Tibial nerve (tissue), 4 donors: ENCODE measurements at regions not wholly inside any gene's neighbourhood (a gene's known extent, or its start where the extent isn't known, plus 50 kb on each side); places are given as distances from the start of the nearest gene placed in this dataset.

ENCODE experiments used
- DNase-seq, 2 donors: peaks; one replicate each; pipeline ENCODE4 v3.0.0-alpha.2; 2019; ENCODE audit warnings: low spot score in 2 of 2
- H3K27ac ChIP-seq, 4 donors: fragments of 200-600 bp; sonication (generic) in 3 of 4; one replicate each; pipeline ENCODE4 v1.5.1; 2017 to 2019; ENCODE audit warnings: mild to moderate bottlenecking in 1 of 4
- H3K27me3 ChIP-seq, 2 donors: fragments of 200-600 bp; sonication (generic) in 1 of 2; one replicate each; pipeline versions ENCODE4 v1.5.1 to v1.6.0; 2017 to 2019
- H3K36me3 ChIP-seq, 3 donors: fragments of 200-600 bp; sonication (generic); one replicate each; pipeline ENCODE4 v1.5.1; 2018 to 2019
- H3K4me1 ChIP-seq, 4 donors: fragments of 200-600 bp; sonication (generic) in 3 of 4; one replicate each; pipeline ENCODE4 v1.5.1; 2017 to 2019
- H3K4me3 ChIP-seq, 4 donors: fragments of 200-600 bp; sonication (generic) in 3 of 4; one replicate each; pipeline ENCODE4 v1.5.1; 2017 to 2019; ENCODE audit warnings: mild to moderate bottlenecking in 1 of 4, moderate library complexity in 1 of 4
- H3K9me3 ChIP-seq, 4 donors: fragments of 200-600 bp; sonication (generic) in 3 of 4; one replicate each; pipeline ENCODE4 v1.5.1; 2017 to 2019
- EP300 ChIP-seq, 2 donors: sonication (generic); formaldehyde crosslinking; IDR thresholded peaks; one replicate each; pipeline ENCODE4 v1.6.1; 2017; ENCODE audit warnings: antibody characterized with exemption in 2 of 2, mild to moderate bottlenecking in 1 of 2
- POLR2A ChIP-seq, 2 donors: fragments of 450-650 bp; IDR thresholded peaks; one replicate each; pipeline ENCODE4 v1.6.1; 2017; ENCODE audit warnings: antibody characterized with exemption in 2 of 2, mild to moderate bottlenecking in 2 of 2, moderate library complexity in 2 of 2
- WGBS, 2 donors: methylation state at CpG; one replicate each; pipeline ENCODE4 v1.1.5; 2018; 5-methylcytosine and 5-hydroxymethylcytosine counted together
- TF ChIP-seq, protein P1 (sequence below), 5 experiments: fragments of 200-600 bp in 3 of 5; fragments of 450-650 bp in 2 of 5; sonication (generic) in 3 of 5; IDR thresholded peaks; one replicate each; pipeline ENCODE4 v1.5.1; 2016 to 2019; ENCODE audit warnings: antibody characterized with exemption in 5 of 5, mild to moderate bottlenecking in 3 of 5, moderate library complexity in 2 of 5

DNA sequence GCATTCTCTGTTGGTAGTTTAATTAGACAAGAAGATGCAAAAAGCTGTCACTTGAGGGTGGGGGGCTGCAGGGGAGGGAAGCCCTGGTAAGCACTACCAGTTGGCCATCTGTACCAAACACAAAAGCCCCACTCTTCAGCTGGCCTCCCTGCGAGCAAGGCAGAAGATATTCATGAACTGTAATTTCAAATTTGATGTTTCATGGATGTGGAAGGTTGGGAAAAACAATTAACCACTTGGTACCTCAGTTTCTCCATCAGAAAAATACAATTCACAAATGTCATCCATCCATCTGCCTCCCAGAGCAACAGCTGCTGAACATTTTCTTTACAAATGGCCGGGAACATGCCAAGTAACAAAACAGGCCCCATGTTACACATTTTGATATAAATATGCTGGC is 265.3 kb downstream of the HNRNPD start:
- H3K4me1 ChIP-seq, result no peaks in the 10 kb centered on the region
- 71 to 80% methylated on average over 2 of the region's 2 CpGs for WGBS, 2 donors
- H3K27ac ChIP-seq, result no peak overlapping the region
- H3K27me3 ChIP-seq, result no peaks in the 10 kb centered on the region
- no peaks in the 10 kb centered on the region for H3K9me3 ChIP-seq
- no peaks in the 10 kb centered on the region for H3K36me3 ChIP-seq
- H3K4me3 ChIP-seq, result no peak overlapping the region
- DNase-seq, result no peak
- TF ChIP-seq EP300 (IDR thresholded peaks at IDR 0.05) (no peak), POLR2A (IDR thresholded peaks at IDR 0.05) (no peak)
- TF ChIP-seq, protein P1, sequence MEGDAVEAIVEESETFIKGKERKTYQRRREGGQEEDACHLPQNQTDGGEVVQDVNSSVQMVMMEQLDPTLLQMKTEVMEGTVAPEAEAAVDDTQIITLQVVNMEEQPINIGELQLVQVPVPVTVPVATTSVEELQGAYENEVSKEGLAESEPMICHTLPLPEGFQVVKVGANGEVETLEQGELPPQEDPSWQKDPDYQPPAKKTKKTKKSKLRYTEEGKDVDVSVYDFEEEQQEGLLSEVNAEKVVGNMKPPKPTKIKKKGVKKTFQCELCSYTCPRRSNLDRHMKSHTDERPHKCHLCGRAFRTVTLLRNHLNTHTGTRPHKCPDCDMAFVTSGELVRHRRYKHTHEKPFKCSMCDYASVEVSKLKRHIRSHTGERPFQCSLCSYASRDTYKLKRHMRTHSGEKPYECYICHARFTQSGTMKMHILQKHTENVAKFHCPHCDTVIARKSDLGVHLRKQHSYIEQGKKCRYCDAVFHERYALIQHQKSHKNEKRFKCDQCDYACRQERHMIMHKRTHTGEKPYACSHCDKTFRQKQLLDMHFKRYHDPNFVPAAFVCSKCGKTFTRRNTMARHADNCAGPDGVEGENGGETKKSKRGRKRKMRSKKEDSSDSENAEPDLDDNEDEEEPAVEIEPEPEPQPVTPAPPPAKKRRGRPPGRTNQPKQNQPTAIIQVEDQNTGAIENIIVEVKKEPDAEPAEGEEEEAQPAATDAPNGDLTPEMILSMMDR (IDR thresholded peaks at IDR 0.05), result no peak

DNA sequence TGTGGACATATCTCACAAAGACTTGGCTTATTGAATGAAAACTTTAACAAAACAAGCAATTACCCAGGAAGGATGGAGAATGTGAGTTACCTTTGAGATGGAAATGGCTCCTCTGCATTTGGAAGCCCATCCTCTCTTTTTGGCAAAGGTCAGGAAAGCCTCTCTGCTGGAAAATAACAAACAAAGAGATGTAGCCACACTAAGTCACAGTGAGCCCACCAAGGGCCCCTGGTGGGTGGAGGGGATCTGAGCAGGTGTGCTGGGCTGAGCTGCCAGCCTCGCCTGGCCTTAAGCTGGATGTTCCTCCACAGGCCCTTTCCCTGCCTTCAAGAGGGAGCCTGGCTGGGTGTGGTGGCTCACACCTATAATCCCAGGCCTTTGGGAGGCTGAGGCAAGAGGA is 269.2 kb downstream of the HNRNPD start:
- no peaks in the 10 kb centered on the region for H3K4me1 ChIP-seq
- H3K9me3 ChIP-seq, result no peaks in the 10 kb centered on the region
- no peak overlapping the region for H3K27ac ChIP-seq
- H3K4me3 ChIP-seq, result no peak overlapping the region
- no peak for DNase-seq
- TF ChIP-seq, protein P1 (IDR thresholded peaks at IDR 0.05), result no peak
- TF ChIP-seq EP300 (IDR thresholded peaks at IDR 0.05) (no peak), POLR2A (IDR thresholded peaks at IDR 0.05) (no peak)
- WGBS, 2 donors, result 95 to 100% methylated on average over 1 of the region's 1 CpG
- no peaks in the 10 kb centered on the region for H3K36me3 ChIP-seq
- no peaks in the 10 kb centered on the region for H3K27me3 ChIP-seq

DNA sequence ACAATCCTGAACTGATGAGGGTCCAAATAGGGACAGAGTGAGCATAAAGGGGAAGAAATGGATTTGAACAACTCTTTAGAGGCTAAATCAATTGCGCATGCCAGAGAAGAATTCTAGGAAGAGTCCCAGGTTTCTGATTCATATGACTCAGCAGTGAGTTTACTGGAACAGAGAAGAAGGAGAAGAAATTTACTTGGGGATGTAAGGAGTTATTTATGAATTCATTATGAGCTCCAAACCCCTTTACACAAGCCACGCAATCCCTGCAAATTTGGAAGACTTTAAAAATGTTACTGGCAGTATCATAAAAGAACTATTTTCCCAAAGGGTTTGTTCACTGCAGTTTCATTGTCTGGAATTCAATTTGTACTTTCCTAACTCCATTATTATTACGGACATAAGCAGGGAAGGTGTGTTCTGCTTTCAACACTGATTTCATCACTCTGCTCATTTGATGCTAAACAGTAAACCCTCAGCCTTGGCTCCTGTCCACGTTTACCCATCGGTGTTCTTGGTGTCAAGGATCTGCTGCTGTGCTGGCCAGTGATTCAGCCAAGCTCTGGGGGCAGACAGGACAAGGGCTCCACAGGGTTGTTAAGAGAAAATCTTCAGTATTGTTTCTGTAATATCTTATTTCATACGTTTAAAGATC is 273.7 kb downstream of the HNRNPD start:
- Histone ChIP-seq H3K4me1 (no peaks in the 10 kb centered on the region), H3K9me3 (no peaks in the 10 kb centered on the region), H3K36me3 (no peaks in the 10 kb centered on the region), H3K27ac (no peak overlapping the region), H3K27me3 (no peaks in the 10 kb centered on the region), H3K4me3 (no peak overlapping the region)
- TF ChIP-seq, protein P1 (IDR thresholded peaks at IDR 0.05), result no peak
- TF ChIP-seq POLR2A (IDR thresholded peaks at IDR 0.05) (no peak), EP300 (IDR thresholded peaks at IDR 0.05) (no peak)
- WGBS, 2 donors, result 40 to 53% methylated on average over 6 of the region's 6 CpGs
- DNase-seq, result no peak

DNA sequence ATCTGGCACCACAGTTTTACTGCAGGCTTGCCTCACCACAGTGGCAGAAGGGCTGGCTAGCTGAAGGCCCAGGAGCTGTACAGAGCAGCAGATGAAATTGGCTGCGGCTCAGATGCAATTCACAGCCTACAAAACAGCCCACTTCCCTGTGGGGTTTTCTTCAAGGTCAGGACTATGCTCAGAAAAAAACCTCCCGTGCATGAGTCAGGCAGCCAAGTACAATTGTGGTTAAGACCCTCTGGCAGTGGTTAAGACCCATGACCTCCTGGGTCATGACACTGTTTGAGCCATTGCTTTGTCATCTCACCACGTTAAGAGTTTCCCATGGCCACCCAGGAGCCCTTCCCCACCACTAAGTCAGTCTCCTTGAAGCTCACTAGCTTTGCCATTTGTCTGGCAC is 276.3 kb downstream of the HNRNPD start:
- H3K4me1 ChIP-seq, result no peaks in the 10 kb centered on the region
- H3K4me3 ChIP-seq, result no peak overlapping the region
- no peaks in the 10 kb centered on the region for H3K36me3 ChIP-seq
- H3K9me3 ChIP-seq, result no peaks in the 10 kb centered on the region
- no peak overlapping the region for H3K27ac ChIP-seq
- DNase-seq, result no peak
- no peaks in the 10 kb centered on the region for H3K27me3 ChIP-seq
- no peak for TF ChIP-seq EP300 (IDR thresholded peaks at IDR 0.05)
- TF ChIP-seq POLR2A (IDR thresholded peaks at IDR 0.05), result no peak
- TF ChIP-seq, protein P1 (IDR thresholded peaks at IDR 0.05), result no peak
- 9 to 10% methylated on average over 3 of the region's 3 CpGs for WGBS, 2 donors

DNA sequence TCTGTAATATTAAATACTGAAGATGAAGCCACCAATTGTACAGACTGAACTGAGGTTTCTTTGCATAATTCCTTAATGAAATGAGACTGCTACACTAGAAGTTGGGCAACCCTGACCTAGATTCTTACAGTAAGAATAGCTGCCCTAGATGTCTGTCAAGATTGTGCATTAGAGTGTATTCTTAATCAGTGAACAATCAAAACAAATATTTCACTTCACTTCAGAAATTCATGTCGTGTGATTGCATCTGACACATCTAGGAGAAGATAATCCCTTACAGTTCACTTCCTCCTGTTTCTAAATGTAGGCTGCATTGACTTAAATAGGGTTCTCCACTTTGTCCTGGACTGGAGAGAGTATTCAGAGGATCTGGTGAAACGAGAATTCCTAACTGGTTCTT is 283.1 kb downstream of the HNRNPD start:
- Histone ChIP-seq H3K27me3 (no peaks in the 10 kb centered on the region), H3K4me1 (no peaks in the 10 kb centered on the region), H3K36me3 (no peaks in the 10 kb centered on the region), H3K4me3 (no peak overlapping the region), H3K27ac (no peak overlapping the region), H3K9me3 (no peaks in the 10 kb centered on the region)
- no peak for TF ChIP-seq POLR2A (IDR thresholded peaks at IDR 0.05)
- TF ChIP-seq EP300 (IDR thresholded peaks at IDR 0.05), result no peak
- TF ChIP-seq, protein P1 (IDR thresholded peaks at IDR 0.05), result no peak
- no peak for DNase-seq
- 59 to 75% methylated on average over 2 of the region's 2 CpGs for WGBS, 2 donors
